Liver (tissue), 8 donors: ENCODE measurements at regions not wholly inside any gene's neighbourhood (a gene's known extent, or its start where the extent isn't known, plus 50 kb on each side); places are given as distances from the start of the nearest gene placed in this dataset.

Source experiments
- DNase-seq: peaks from one replicate; pipeline ENCODE4 v3.0.0-alpha.2; 2017; ENCODE audit warnings: low spot score
- H3K27ac ChIP-seq, 2 donors: one replicate each; pipeline ENCODE4 v1.7.0; 2013; ENCODE audit warnings: inconsistent platforms in 2 of 2, low read length in 2 of 2, control low read depth in 1 of 2, low read depth in 1 of 2, mild to moderate bottlenecking in 1 of 2
- H3K27me3 ChIP-seq, 4 donors: one replicate each; pipeline versions ENCODE4 v1.6.1 to v1.7.0; 2013; ENCODE audit warnings: low read length in 3 of 4, inconsistent platforms in 1 of 4, mild to moderate bottlenecking in 1 of 4, moderate library complexity in 1 of 4; ENCODE audit not compliant: control insufficient read depth in 4 of 4, insufficient read depth in 4 of 4
- H3K36me3 ChIP-seq, 4 donors: one replicate each; pipeline versions ENCODE4 v1.6.1 to v1.7.0; 2013; ENCODE audit warnings: low read length in 3 of 4, mild to moderate bottlenecking in 3 of 4, low read depth in 1 of 4, moderate library complexity in 1 of 4; ENCODE audit not compliant: control insufficient read depth in 4 of 4, insufficient read depth in 3 of 4
- H3K4me1 ChIP-seq, 4 donors: one replicate each; pipeline versions ENCODE4 v1.6.1 to v1.7.0; 2013; ENCODE audit warnings: low read length in 3 of 4, mild to moderate bottlenecking in 3 of 4, moderate library complexity in 1 of 4; ENCODE audit not compliant: control insufficient read depth in 4 of 4, insufficient read depth in 4 of 4
- H3K4me3 ChIP-seq, 3 donors: one replicate each; pipeline versions ENCODE4 v1.6.1 to v1.7.0; 2013; ENCODE audit warnings: low read length in 3 of 3, control low read depth in 1 of 3, low read depth in 1 of 3, mild to moderate bottlenecking in 1 of 3
- H3K9ac ChIP-seq, 2 donors: one replicate each; pipeline ENCODE4 v1.7.0; 2013; ENCODE audit warnings: low read length in 2 of 2, mild to moderate bottlenecking in 2 of 2, moderate library complexity in 2 of 2, control low read depth in 1 of 2, low read depth in 1 of 2
- H3K9me3 ChIP-seq, 4 donors: one replicate each; pipeline versions ENCODE4 v1.6.1 to v1.7.0; 2013; ENCODE audit warnings: low read length in 3 of 4; ENCODE audit not compliant: control insufficient read depth in 4 of 4
- ATF3 ChIP-seq: IDR thresholded peaks from 2 replicates; pipeline ENCODE4 v1.6.1; 2016; ENCODE audit warnings: antibody characterized with exemption
- EGR1 ChIP-seq, 2 donors: IDR thresholded peaks; 2 replicates each; pipeline ENCODE4 v1.6.1; 2016 to 2018; ENCODE audit warnings: antibody characterized with exemption in 2 of 2, low read depth in 2 of 2
- FOXA1 ChIP-seq: IDR thresholded peaks from 2 replicates; pipeline ENCODE4 v1.6.1; 2016; ENCODE audit warnings: antibody characterized with exemption
- FOXA2 ChIP-seq: IDR thresholded peaks from 2 replicates; pipeline ENCODE4 v1.6.1; 2016; ENCODE audit warnings: antibody characterized with exemption
- GABPA ChIP-seq, 2 donors: IDR thresholded peaks in 1 of 2; conservative IDR thresholded peaks in 1 of 2; 2 replicates each; pipeline ENCODE4 v1.6.1; 2016; ENCODE audit warnings: antibody characterized with exemption in 2 of 2, mild to moderate bottlenecking in 1 of 2, moderate library complexity in 1 of 2
- HNF4A ChIP-seq, 2 donors: conservative IDR thresholded peaks; 2 replicates each; pipeline ENCODE4 v1.6.1; 2016; ENCODE audit warnings: antibody characterized with exemption in 2 of 2, mild to moderate bottlenecking in 2 of 2
- JUND ChIP-seq, 2 donors: IDR thresholded peaks; 2 replicates each; pipeline ENCODE4 v1.6.1; 2016; ENCODE audit warnings: antibody characterized with exemption in 2 of 2
- MAX ChIP-seq: IDR thresholded peaks from 2 replicates; pipeline ENCODE4 v1.6.1; 2016; ENCODE audit warnings: antibody characterized with exemption
- NR2F2 ChIP-seq: IDR thresholded peaks from 2 replicates; pipeline ENCODE4 v1.6.1; 2016; ENCODE audit warnings: antibody characterized with exemption
- RAD21 ChIP-seq, 2 donors: IDR thresholded peaks; 2 replicates each; pipeline ENCODE4 v1.6.1; 2016; ENCODE audit warnings: antibody characterized with exemption in 2 of 2, mild to moderate bottlenecking in 2 of 2
- TAF1 ChIP-seq: conservative IDR thresholded peaks from 2 replicates; pipeline ENCODE4 v1.6.1; 2016; ENCODE audit warnings: antibody characterized with exemption, mild to moderate bottlenecking
- YY1 ChIP-seq: IDR thresholded peaks from 2 replicates; pipeline ENCODE4 v1.6.1; 2016; ENCODE audit warnings: antibody characterized with exemption, mild to moderate bottlenecking
- ZBTB33 ChIP-seq: IDR thresholded peaks from 2 replicates; pipeline ENCODE4 v1.6.1; 2016; ENCODE audit warnings: antibody characterized with exemption
- WGBS: extraction: QIAGEN DNeasy Blood & Tissue Kit; methylation state at CpG from one replicate; pipeline ENCODE4 v1.1.7; 2013; 5-methylcytosine and 5-hydroxymethylcytosine counted together
- TF ChIP-seq, protein P1 (sequence below): IDR thresholded peaks from 2 replicates; pipeline ENCODE4 v1.6.1; 2016; ENCODE audit warnings: antibody characterized with exemption, mild to moderate bottlenecking
- TF ChIP-seq, protein P2 (sequence below): fragments of 150-350 bp; IDR thresholded peaks from 2 replicates; pipeline ENCODE4 v1.5.1; 2017; ENCODE audit warnings: improper control_type of control experiment, low read depth, low read length; ENCODE audit not compliant: missing input control
- donor health status: healthy.
- donor health status: healthy.
- donor health status: healthy.
- donor health status: healthy.
- donor health status: healthy.

- no peak for TF ChIP-seq ATF3
These were observed 1146.8 kb upstream of the B3GALT2 start (continued) for GRCh38 chr1:194333240-194333639.

DNA sequence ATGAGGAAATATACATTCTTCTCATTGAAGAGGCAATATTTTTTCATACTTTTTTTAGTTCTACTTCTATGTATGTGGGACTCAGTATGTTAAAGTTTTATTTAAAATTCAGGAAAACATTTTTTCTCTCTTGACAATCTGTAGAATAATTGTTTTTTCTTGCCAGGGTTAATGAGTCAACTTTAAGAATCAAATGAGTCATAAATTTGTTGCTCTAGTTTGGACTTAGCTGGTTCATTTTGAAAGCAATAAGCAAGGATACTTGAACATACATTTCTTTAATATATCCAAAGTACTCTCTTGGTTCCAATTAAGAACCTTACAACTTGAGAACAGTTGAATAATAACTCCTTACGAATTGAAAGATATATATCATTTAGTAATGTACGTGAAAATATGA, 1145.3 kb upstream of the B3GALT2 start:
- H3K27ac ChIP-seq = no peak overlapping the region
- no peaks in the 10 kb centered on the region for H3K36me3 ChIP-seq
- H3K4me3 ChIP-seq = no peak overlapping the region
- H3K4me1 ChIP-seq = no peaks in the 10 kb centered on the region
- 60% methylated on average over 2 of the region's 2 CpGs for WGBS
- TF ChIP-seq RAD21 (IDR thresholded peaks at IDR 0.05) = no peak
- no peaks in the 10 kb centered on the region for H3K9me3 ChIP-seq
- H3K27me3 ChIP-seq = no peaks in the 10 kb centered on the region
- no peak for DNase-seq
- H3K9ac ChIP-seq = no peak overlapping the region

DNA sequence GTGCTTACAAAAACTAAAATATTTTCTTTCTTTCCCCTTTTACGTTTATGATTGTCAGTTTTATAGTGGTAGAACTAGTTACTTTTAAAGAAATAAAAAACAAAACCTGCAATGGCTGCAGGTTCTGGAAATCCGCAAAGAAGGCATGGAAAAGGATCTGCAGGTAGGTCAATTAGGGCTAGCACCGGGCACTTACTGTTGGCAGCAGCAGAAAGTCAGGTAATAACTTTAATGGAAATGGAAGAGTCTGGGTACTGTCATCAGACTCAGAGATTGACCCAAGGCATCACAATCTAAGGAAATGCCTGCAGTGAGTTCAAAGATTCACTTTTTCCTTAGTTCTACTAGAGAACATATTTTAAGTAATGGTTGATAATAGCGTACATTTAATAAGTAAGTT, 1136.3 kb upstream of the B3GALT2 start:
- no peaks in the 10 kb centered on the region for H3K36me3 ChIP-seq
- TF ChIP-seq YY1 = no peak
- TF ChIP-seq FOXA1 = no peak
- TF ChIP-seq NR2F2 = no peak
- no peak for TF ChIP-seq TAF1
- TF ChIP-seq, protein P1, sequence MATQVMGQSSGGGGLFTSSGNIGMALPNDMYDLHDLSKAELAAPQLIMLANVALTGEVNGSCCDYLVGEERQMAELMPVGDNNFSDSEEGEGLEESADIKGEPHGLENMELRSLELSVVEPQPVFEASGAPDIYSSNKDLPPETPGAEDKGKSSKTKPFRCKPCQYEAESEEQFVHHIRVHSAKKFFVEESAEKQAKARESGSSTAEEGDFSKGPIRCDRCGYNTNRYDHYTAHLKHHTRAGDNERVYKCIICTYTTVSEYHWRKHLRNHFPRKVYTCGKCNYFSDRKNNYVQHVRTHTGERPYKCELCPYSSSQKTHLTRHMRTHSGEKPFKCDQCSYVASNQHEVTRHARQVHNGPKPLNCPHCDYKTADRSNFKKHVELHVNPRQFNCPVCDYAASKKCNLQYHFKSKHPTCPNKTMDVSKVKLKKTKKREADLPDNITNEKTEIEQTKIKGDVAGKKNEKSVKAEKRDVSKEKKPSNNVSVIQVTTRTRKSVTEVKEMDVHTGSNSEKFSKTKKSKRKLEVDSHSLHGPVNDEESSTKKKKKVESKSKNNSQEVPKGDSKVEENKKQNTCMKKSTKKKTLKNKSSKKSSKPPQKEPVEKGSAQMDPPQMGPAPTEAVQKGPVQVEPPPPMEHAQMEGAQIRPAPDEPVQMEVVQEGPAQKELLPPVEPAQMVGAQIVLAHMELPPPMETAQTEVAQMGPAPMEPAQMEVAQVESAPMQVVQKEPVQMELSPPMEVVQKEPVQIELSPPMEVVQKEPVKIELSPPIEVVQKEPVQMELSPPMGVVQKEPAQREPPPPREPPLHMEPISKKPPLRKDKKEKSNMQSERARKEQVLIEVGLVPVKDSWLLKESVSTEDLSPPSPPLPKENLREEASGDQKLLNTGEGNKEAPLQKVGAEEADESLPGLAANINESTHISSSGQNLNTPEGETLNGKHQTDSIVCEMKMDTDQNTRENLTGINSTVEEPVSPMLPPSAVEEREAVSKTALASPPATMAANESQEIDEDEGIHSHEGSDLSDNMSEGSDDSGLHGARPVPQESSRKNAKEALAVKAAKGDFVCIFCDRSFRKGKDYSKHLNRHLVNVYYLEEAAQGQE = no peak
- TF ChIP-seq FOXA2 = no peak
- no peak for TF ChIP-seq MAX
- TF ChIP-seq GABPA (IDR thresholded peaks at IDR 0.05 in 1 of 2, conservative IDR thresholded peaks at IDR 0.05 in 1 of 2) = no peak
- no peak for TF ChIP-seq ZBTB33
- no peak for TF ChIP-seq HNF4A (conservative IDR thresholded peaks at IDR 0.05)
- no peak for TF ChIP-seq EGR1 (IDR thresholded peaks at IDR 0.05; ENCODE audit: low read depth in 2 of 2)
- no peak for TF ChIP-seq JUND (IDR thresholded peaks at IDR 0.05)
- TF ChIP-seq, protein P2, sequence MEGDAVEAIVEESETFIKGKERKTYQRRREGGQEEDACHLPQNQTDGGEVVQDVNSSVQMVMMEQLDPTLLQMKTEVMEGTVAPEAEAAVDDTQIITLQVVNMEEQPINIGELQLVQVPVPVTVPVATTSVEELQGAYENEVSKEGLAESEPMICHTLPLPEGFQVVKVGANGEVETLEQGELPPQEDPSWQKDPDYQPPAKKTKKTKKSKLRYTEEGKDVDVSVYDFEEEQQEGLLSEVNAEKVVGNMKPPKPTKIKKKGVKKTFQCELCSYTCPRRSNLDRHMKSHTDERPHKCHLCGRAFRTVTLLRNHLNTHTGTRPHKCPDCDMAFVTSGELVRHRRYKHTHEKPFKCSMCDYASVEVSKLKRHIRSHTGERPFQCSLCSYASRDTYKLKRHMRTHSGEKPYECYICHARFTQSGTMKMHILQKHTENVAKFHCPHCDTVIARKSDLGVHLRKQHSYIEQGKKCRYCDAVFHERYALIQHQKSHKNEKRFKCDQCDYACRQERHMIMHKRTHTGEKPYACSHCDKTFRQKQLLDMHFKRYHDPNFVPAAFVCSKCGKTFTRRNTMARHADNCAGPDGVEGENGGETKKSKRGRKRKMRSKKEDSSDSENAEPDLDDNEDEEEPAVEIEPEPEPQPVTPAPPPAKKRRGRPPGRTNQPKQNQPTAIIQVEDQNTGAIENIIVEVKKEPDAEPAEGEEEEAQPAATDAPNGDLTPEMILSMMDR = no peak
- no peaks in the 10 kb centered on the region for H3K27me3 ChIP-seq
- no peak overlapping the region for H3K27ac ChIP-seq
- no peak overlapping the region for H3K4me3 ChIP-seq
- 75% methylated on average over 4 of the region's 4 CpGs for WGBS
- H3K9ac ChIP-seq = no peak overlapping the region
- DNase-seq = no peak
- H3K9me3 ChIP-seq = no peaks in the 10 kb centered on the region
- no peaks in the 10 kb centered on the region for H3K4me1 ChIP-seq
